Sigmoid colon (tissue), 6 donors: ENCODE measurements at regions not wholly inside any gene's neighbourhood (a gene's known extent, or its start where the extent isn't known, plus 50 kb on each side); places are given as distances from the start of the nearest gene placed in this dataset.

ENCODE experiments used
- DNase-seq: peaks from one replicate; pipeline ENCODE4 v3.0.0-alpha.2; 2019
- H3K27ac ChIP-seq, 4 donors: fragments of 200-600 bp; sonication (generic); one replicate each; pipeline ENCODE4 v1.5.1; 2016 to 2019; ENCODE audit warnings: mild to moderate bottlenecking in 1 of 4
- H3K27me3 ChIP-seq, 3 donors: fragments of 200-600 bp; sonication (generic); one replicate each; pipeline ENCODE4 v1.5.1; 2019; ENCODE audit warnings: mild to moderate bottlenecking in 1 of 3
- H3K36me3 ChIP-seq, 4 donors: fragments of 200-600 bp; sonication (generic); one replicate each; pipeline ENCODE4 v1.5.1; 2016 to 2019
- H3K4me1 ChIP-seq, 4 donors: fragments of 200-600 bp; sonication (generic); one replicate each; pipeline ENCODE4 v1.5.1; 2017 to 2019
- H3K4me3 ChIP-seq, 4 donors: fragments of 200-600 bp; sonication (generic); one replicate each; pipeline ENCODE4 v1.5.1; 2017 to 2019; ENCODE audit warnings: mild to moderate bottlenecking in 2 of 4, moderate library complexity in 1 of 4
- H3K9me3 ChIP-seq, 4 donors: fragments of 200-600 bp in 3 of 4; sonication (generic) in 3 of 4; one replicate each; pipeline versions ENCODE4 v1.5.1 to v1.6.1; 2013 to 2019
- CTCF ChIP-seq, 4 experiments: fragments of 450-650 bp in 3 of 4; fragments of 200-600 bp in 1 of 4; IDR thresholded peaks; one replicate each; pipeline ENCODE4 v1.5.1; 2016 to 2019; ENCODE audit warnings: antibody characterized with exemption in 4 of 4, mild to moderate bottlenecking in 3 of 4, moderate library complexity in 2 of 4
- EP300 ChIP-seq, 4 donors: sonication (generic); formaldehyde crosslinking; IDR thresholded peaks; one replicate each; pipeline ENCODE4 v1.6.1; 2017; ENCODE audit warnings: antibody characterized with exemption in 4 of 4
- POLR2A ChIP-seq, 2 donors: fragments of 450-650 bp; IDR thresholded peaks; one replicate each; pipeline ENCODE4 v1.6.1; 2016; ENCODE audit warnings: antibody characterized with exemption in 2 of 2, mild to moderate bottlenecking in 2 of 2, moderate library complexity in 2 of 2
- POLR2AphosphoS5 ChIP-seq, 4 donors: sonication (generic); formaldehyde crosslinking; IDR thresholded peaks; one replicate each; pipeline ENCODE4 v1.6.1; 2017; ENCODE audit warnings: antibody characterized with exemption in 4 of 4
- whole genome bisulfite sequencing, 2 donors: extraction: QIAGEN DNeasy Blood & Tissue Kit; methylation state at CpG; one replicate each; pipeline ENCODE4 v1.1.7; 2013; 5-methylcytosine and 5-hydroxymethylcytosine counted together
- intact Hi-C: fragments of 100-400 bp; cut with DNase I; formaldehyde crosslinking; loops from one replicate; pipeline ENCODE4 v1.15.1; 2023
- donor health status: healthy with polysubstance abuse.
- donor health status: healthy.

GRCh38 chr12:107440606-107441005 lies 245.0 kb upstream of the PWP1 start:
- Histone ChIP-seq H3K27me3 (no peaks in the 10 kb centered on the region), H3K27ac (no peak overlapping the region), H3K4me1 (peaks cover 0 to 8% (median 2%) of the 10 kb centered on the region in 4 donors), H3K36me3 (no peaks in the 10 kb centered on the region), H3K9me3 (no peaks in the 10 kb centered on the region), H3K4me3 (no peak overlapping the region)
- TF ChIP-seq POLR2A (IDR thresholded peaks at IDR 0.05) (no peak), EP300 (IDR thresholded peaks at IDR 0.05) (no peak), CTCF (IDR thresholded peaks at IDR 0.05) (no peak), POLR2AphosphoS5 (IDR thresholded peaks at IDR 0.05) (no peak)
- no peak for DNase-seq
- WGBS, 2 donors = 23 to 74% methylated on average over 4 of the region's 4 CpGs
- intact Hi-C loops = no loop called here

GRCh38 chr12:107441665-107442300 lies 243.8 kb upstream of the PWP1 start:
- H3K4me3 ChIP-seq = peak overlapping the region in 3 of 4 donors; percentile 4 to 36 (median 20)
- intact Hi-C loops = no loop called here
- DNase-seq = no peak
- no peaks in the 10 kb centered on the region for H3K36me3 ChIP-seq
- no peaks in the 10 kb centered on the region for H3K9me3 ChIP-seq
- no peaks in the 10 kb centered on the region for H3K27me3 ChIP-seq
- 48 to 53% methylated on average over 8 of the region's 8 CpGs for WGBS, 2 donors
- TF ChIP-seq POLR2A (IDR thresholded peaks at IDR 0.05) (no peak), EP300 (IDR thresholded peaks at IDR 0.05) (no peak), POLR2AphosphoS5 (IDR thresholded peaks at IDR 0.05) (no peak)
- peaks cover 0 to 8% (median 2%) of the 10 kb centered on the region in 4 donors for H3K4me1 ChIP-seq
- H3K27ac ChIP-seq = peak overlapping the region in 2 of 4 donors; percentile 15 to 17

GRCh38 chr12:107442326-107442987 lies 243.1 kb upstream of the PWP1 start:
- no peaks in the 10 kb centered on the region for H3K36me3 ChIP-seq
- TF ChIP-seq CTCF (IDR thresholded peaks at IDR 0.05) (no peak), POLR2A (IDR thresholded peaks at IDR 0.05) (no peak), POLR2AphosphoS5 (IDR thresholded peaks at IDR 0.05) (no peak), EP300 (IDR thresholded peaks at IDR 0.05) (no peak)
- H3K9me3 ChIP-seq = no peaks in the 10 kb centered on the region
- DNase-seq = no peak
- WGBS, 2 donors = 80 to 85% methylated on average over 7 of the region's 7 CpGs
- H3K27me3 ChIP-seq = no peaks in the 10 kb centered on the region
- peak overlapping the region in 2 of 4 donors; percentile 15 to 17 for H3K27ac ChIP-seq
- peaks cover 0 to 8% (median 2%) of the 10 kb centered on the region in 4 donors for H3K4me1 ChIP-seq
- peak overlapping the region in 2 of 4 donors; percentile 20 to 36 for H3K4me3 ChIP-seq
- intact Hi-C loops = no loop called here

- intact Hi-C loops = no loop called here
- TF ChIP-seq EP300 (IDR thresholded peaks at IDR 0.05) (no peak), CTCF (IDR thresholded peaks at IDR 0.05) (no peak), POLR2AphosphoS5 (IDR thresholded peaks at IDR 0.05) (no peak)
- no peak overlapping the region for H3K27ac ChIP-seq
- H3K4me1 ChIP-seq = peaks cover 0 to 8% (median 2%) of the 10 kb centered on the region in 4 donors
- H3K4me3 ChIP-seq = no peak overlapping the region
- no peaks in the 10 kb centered on the region for H3K27me3 ChIP-seq
- no peaks in the 10 kb centered on the region for H3K9me3 ChIP-seq
- 92 to 93% methylated on average over 10 of the region's 10 CpGs for WGBS, 2 donors
- no peak for DNase-seq
- H3K36me3 ChIP-seq = no peaks in the 10 kb centered on the region
These were observed 242.1 kb upstream of the PWP1 start for GRCh38 chr12:107443320-107444090.

- WGBS, 2 donors = 91 to 95% methylated on average over 10 of the region's 10 CpGs
- TF ChIP-seq EP300 (IDR thresholded peaks at IDR 0.05) = no peak
- no peak for TF ChIP-seq CTCF (IDR thresholded peaks at IDR 0.05)
- TF ChIP-seq POLR2A (IDR thresholded peaks at IDR 0.05) = no peak
- no peak for TF ChIP-seq POLR2AphosphoS5 (IDR thresholded peaks at IDR 0.05)
- Histone ChIP-seq H3K4me3 (no peak overlapping the region), H3K4me1 (peaks cover 0 to 8% (median 2%) of the 10 kb centered on the region in 4 donors), H3K36me3 (no peaks in the 10 kb centered on the region), H3K27ac (no peak overlapping the region), H3K27me3 (no peaks in the 10 kb centered on the region), H3K9me3 (no peaks in the 10 kb centered on the region)
- no peak for DNase-seq
- intact Hi-C loops = no loop called here
These were observed 240.8 kb upstream of the PWP1 start for GRCh38 chr12:107444771-107445170.
